ENCODE measurements at regions not wholly inside any gene's neighbourhood (a gene's known extent, or its start where the extent isn't known, plus 50 kb on each side); places are given as distances from the start of the nearest gene placed in this dataset.

- no peaks in the 10 kb centered on the region for H3K4me1 Mint-ChIP-seq
- H2BK20ac ChIP-seq (ENCODE audit: low read depth, low read length, poor library complexity, severe bottlenecking), result no peak overlapping the region
- no peak overlapping the region for H3T11ph ChIP-seq (ENCODE audit: low read length)
- no peaks in the 10 kb centered on the region for H3K27me3 Mint-ChIP-seq (ENCODE audit: low read depth)
- no peaks in the 10 kb centered on the region for H4K20me1 ChIP-seq (ENCODE audit: control insufficient read depth, insufficient read depth, insufficient read length)
- no peaks in the 10 kb centered on the region for H3K79me1 ChIP-seq (ENCODE audit: insufficient read depth, low read depth, low read length, poor library complexity, severe bottlenecking)
- no peak overlapping the region for H3K4me3 Mint-ChIP-seq
- H2AFZ ChIP-seq (ENCODE audit: low read length), result no peak overlapping the region
- no peak overlapping the region for H3K9ac ChIP-seq (ENCODE audit: extremely low read depth, insufficient read length, low read length)
- no peaks in the 10 kb centered on the region; a peak in 1 of 7 replicates for H3K36me3 Mint-ChIP-seq (ENCODE audit: insufficient read depth in 1 of 3, low read depth in 3 of 3)
- H3K4me1 ChIP-seq (ENCODE audit: insufficient read depth, low read length), result no peaks in the 10 kb centered on the region
- no peak overlapping the region for H4K91ac ChIP-seq (ENCODE audit: insufficient read length, low read depth, low read length)
- H3K56ac ChIP-seq (ENCODE audit: insufficient read length, low read depth, low read length), result no peak overlapping the region
- no peak overlapping the region for H2BK12ac ChIP-seq (ENCODE audit: insufficient read length, low read depth, low read length)
- no peak for TF ChIP-seq CTCF (conservative IDR thresholded peaks at IDR 0.05)
- no peak overlapping the region for H4K5ac ChIP-seq (ENCODE audit: insufficient read length, low read depth, low read length)
- no peaks in the 10 kb centered on the region for H3K79me2 ChIP-seq (ENCODE audit: insufficient read depth, low read length)
- no peak overlapping the region for H3K4me2 ChIP-seq (ENCODE audit: insufficient read depth, insufficient read length, low read length)
- H3K18ac ChIP-seq (ENCODE audit: insufficient read length, low read depth, low read length), result no peak overlapping the region
- peaks cover 0 to 4% of the 10 kb centered on the region in 2 experiments; a peak in 1 of 5 replicates for H3K9me3 Mint-ChIP-seq
- DNase-seq, result no peak
- no peaks in the 10 kb centered on the region for H3K27me3 ChIP-seq (ENCODE audit: insufficient read depth, low read length)
- H3K4ac ChIP-seq (ENCODE audit: low read depth, low read length), result no peak overlapping the region
- H2BK120ac ChIP-seq (ENCODE audit: low read depth, low read length, poor library complexity, severe bottlenecking), result no peak overlapping the region
- H2AK5ac ChIP-seq (ENCODE audit: insufficient read length, low read length), result no peak overlapping the region
- no CpG with 5 or more reads among the region's 3 CpGs for WGBS (ENCODE audit: extremely low coverage, insufficient read length, low lambda C conversion rate)
- no peaks in the 10 kb centered on the region for H3K9me3 ChIP-seq (ENCODE audit: control insufficient read depth, low read depth, low read length)
- no peak overlapping the region for H3K14ac ChIP-seq (ENCODE audit: insufficient read depth, low read length)
- no peak overlapping the region for H4K8ac ChIP-seq (replicated peaks; ENCODE audit: insufficient read length, low read depth, low read length)
- H2BK15ac ChIP-seq (ENCODE audit: low read depth, low read length), result no peak overlapping the region
- H2BK5ac ChIP-seq (ENCODE audit: insufficient read length, low read length), result no peak overlapping the region
- H3K23ac ChIP-seq (ENCODE audit: insufficient read length, low read depth, low read length), result no peak overlapping the region
- H3K27ac ChIP-seq (ENCODE audit: insufficient read length, low read depth, low read length), result no peak overlapping the region
- H3K23me2 ChIP-seq (ENCODE audit: insufficient read length, low read depth, low read length, poor library complexity, severe bottlenecking), result no peaks in the 10 kb centered on the region
- H3K27ac Mint-ChIP-seq, result no peak overlapping the region
These were observed 120.2 kb upstream of the GUCY1A1 start for GRCh38 chr4:155546451-155546850.

Measured in H9 (cell line).